NB4 (cell line): ENCODE measurements at regions not wholly inside any gene's neighbourhood (a gene's known extent, or its start where the extent isn't known, plus 50 kb on each side); places are given as distances from the start of the nearest gene placed in this dataset.

ENCODE experiments used
- CTCF ChIP-seq: IDR thresholded peaks from one replicate; pipeline ENCODE4 v1.5.1; 2012; ENCODE audit warnings: low read depth, low read length
- MYC ChIP-seq: IDR thresholded peaks from 2 replicates; pipeline ENCODE4 v1.6.1; 2011; ENCODE audit warnings: low read depth, low read length
- POLR2A ChIP-seq: IDR thresholded peaks from 2 replicates; pipeline ENCODE4 v1.6.1; 2011; ENCODE audit warnings: mild to moderate bottlenecking; ENCODE audit not compliant: insufficient read length; ENCODE audit errors: extremely low read depth
- TF ChIP-seq, protein P1 (sequence below): IDR thresholded peaks from 2 replicates; pipeline ENCODE4 v1.6.1; 2011; ENCODE audit warnings: low read depth, low read length

- no peak for TF ChIP-seq CTCF
- TF ChIP-seq POLR2A = no peak
- TF ChIP-seq, protein P1, sequence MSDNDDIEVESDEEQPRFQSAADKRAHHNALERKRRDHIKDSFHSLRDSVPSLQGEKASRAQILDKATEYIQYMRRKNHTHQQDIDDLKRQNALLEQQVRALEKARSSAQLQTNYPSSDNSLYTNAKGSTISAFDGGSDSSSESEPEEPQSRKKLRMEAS = no peak
- no peak for TF ChIP-seq MYC
Observed at GRCh38 chr12:90871726-90872096, 83.3 kb downstream of the CCER1 start.
